HFF-Myc (cell line): ENCODE measurements at regions not wholly inside any gene's neighbourhood (a gene's known extent, or its start where the extent isn't known, plus 50 kb on each side); places are given as distances from the start of the nearest gene placed in this dataset.

ENCODE experiments used
- DNase-seq: peaks from one replicate; pipeline ENCODE4 v3.0.0-alpha.2; 2011; ENCODE audit warnings: low read depth; ENCODE audit errors: extremely low read depth
- H3K4me3 ChIP-seq: replicated peaks from 2 replicates; pipeline ENCODE4 v1.5.1; 2011; ENCODE audit warnings: low read depth, mild to moderate bottlenecking, control low read depth, low read length
- TF ChIP-seq, protein P1 (sequence below): IDR thresholded peaks from 2 replicates; pipeline ENCODE4 v1.5.1; 2012; ENCODE audit warnings: mild to moderate bottlenecking, low read depth, low read length, control low read depth; ENCODE audit errors: missing control alignments

DNA sequence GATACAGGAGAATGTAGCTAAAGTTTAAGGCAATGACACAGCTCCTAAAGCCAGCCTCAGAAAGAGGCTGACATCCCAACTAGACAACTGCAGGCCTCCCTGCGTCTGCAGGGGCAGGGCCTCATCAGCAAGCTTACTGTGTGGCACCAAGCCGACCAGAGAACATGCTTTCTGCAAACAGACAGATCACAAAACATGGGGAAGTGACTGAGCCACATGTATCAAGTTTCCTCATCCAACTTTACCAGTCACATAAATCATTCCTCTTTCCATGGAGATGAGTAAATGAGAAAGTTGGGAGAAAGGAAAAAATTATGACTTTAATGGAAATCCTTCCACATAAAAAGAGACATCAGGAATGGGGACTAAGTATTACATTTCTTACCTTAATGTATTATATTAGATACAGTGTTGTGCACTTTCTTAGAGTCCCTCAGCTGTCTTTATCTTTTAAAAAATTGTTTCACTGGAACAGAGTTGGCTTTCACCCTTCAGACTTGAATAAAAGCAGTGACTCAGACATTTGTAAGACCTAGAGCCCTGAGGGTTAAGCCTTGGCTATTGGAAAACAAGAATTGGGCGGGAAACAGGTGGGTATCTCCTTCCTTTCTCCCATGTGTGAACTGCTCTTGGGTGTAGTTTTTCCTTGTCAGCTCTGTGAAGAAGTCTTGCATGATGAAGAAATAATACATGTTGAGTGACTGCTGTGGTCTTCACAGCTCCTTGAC is 305.7 kb upstream of the SNX7 start:
- no peak overlapping the region for H3K4me3 ChIP-seq
- TF ChIP-seq, protein P1, sequence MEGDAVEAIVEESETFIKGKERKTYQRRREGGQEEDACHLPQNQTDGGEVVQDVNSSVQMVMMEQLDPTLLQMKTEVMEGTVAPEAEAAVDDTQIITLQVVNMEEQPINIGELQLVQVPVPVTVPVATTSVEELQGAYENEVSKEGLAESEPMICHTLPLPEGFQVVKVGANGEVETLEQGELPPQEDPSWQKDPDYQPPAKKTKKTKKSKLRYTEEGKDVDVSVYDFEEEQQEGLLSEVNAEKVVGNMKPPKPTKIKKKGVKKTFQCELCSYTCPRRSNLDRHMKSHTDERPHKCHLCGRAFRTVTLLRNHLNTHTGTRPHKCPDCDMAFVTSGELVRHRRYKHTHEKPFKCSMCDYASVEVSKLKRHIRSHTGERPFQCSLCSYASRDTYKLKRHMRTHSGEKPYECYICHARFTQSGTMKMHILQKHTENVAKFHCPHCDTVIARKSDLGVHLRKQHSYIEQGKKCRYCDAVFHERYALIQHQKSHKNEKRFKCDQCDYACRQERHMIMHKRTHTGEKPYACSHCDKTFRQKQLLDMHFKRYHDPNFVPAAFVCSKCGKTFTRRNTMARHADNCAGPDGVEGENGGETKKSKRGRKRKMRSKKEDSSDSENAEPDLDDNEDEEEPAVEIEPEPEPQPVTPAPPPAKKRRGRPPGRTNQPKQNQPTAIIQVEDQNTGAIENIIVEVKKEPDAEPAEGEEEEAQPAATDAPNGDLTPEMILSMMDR = no peak
- peak; percentile 27 for DNase-seq

DNA sequence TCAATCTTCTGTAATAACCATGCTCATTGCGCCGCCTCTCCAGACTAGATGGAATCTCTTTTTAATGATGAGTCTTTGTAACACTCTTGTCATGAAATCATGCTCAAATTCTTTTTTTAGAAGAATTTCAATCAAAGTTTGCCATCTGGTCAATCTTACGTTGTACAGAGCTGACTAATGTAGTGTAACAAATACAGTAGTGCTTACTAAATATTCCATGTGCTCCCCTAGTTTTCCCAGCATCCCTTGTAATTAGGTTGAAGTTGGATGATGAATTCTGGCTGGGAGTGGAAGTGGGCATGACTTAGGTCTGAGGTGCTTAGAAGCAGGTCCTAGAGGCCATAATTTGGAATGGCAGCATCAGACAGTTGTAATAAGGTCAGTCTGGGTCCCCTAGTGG is 309.1 kb upstream of the SNX7 start:
- TF ChIP-seq, protein P1 = no peak
- no peak overlapping the region for H3K4me3 ChIP-seq
- DNase-seq = no peak

DNA sequence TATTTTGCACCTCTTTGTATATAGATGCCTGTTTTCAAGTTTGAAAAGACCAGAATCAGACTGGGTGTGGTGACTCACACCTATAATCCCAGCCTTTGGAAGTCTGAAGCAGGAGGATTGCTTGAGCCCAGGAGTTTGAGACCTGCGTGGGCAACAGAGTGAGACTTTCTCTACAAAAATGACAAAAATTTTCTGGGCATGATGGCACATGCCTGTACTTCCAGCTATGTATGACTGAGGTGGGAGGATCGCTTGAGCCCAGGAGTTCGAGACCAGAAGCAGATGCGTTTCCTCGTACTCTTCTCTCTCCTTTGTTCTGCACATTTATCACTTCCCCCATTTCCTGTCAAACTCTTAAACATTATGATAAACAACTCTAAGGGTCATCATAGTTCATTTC is 310.0 kb upstream of the SNX7 start:
- H3K4me3 ChIP-seq = no peak overlapping the region
- no peak for DNase-seq

DNA sequence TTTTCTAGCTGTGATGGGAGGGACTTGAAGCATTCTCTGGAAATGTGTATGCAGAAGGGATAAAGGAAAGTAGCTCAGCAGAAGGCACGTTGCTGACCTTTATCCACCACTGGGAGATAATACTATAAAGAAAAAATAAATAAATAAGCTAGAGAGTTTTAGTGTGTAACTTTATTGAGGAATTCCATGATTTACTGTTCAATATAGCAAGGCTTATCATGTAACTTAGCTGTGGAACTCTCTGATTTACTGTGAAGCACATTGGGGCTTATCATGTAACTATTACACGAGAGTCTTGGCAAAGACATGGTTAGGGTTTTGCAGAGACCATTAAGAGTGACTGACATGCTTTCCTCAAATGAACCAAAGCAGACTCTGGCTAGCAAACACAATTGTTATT is 316.1 kb upstream of the SNX7 start:
- no peak overlapping the region for H3K4me3 ChIP-seq
- DNase-seq = no peak
- TF ChIP-seq, protein P1 = no peak

More for the DNA sequence above, 310.0 kb upstream of the SNX7 start:
- TF ChIP-seq, protein P1 = no peak

DNA sequence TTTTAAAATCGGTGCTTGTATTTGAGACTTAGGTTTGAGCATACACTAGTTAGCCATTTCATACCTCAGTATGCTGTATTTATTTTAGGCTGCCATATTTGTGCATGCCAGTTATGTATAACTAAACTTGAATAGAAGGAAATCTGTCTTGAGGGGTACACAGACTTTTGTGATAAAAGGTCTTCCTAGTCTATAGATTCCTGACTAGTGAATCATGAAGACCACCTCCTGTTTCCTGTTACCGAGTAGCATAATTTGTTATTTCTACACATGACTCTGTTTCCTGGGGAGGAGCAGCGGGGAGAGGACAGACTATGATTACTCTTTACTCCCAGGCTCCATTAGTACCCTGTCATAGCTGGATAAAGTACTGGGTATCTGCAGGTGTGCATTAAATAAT is 316.8 kb upstream of the SNX7 start:
- H3K4me3 ChIP-seq = no peak overlapping the region
- no peak for DNase-seq
- TF ChIP-seq, protein P1 = no peak

DNA sequence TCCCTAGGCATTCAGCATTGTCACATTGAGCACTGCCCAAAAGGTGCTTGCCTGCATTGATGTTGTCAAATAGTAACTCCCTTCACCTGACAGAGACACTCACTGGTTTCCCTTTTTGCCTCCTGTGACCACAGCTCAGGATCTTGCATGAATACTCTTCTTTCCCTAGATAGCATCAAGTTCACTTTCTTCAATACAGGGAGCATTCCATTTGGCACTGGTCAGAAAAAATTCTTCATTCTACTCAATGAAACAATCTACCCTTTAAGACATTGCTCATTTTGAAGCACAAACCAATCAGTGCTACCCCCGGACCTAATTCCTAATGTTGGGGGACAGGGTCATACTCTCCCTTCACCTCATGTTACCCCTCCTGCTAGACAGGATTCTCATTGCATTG is 319.0 kb upstream of the SNX7 start:
- no peak overlapping the region for H3K4me3 ChIP-seq
- no peak for DNase-seq
- TF ChIP-seq, protein P1 = no peak

DNA sequence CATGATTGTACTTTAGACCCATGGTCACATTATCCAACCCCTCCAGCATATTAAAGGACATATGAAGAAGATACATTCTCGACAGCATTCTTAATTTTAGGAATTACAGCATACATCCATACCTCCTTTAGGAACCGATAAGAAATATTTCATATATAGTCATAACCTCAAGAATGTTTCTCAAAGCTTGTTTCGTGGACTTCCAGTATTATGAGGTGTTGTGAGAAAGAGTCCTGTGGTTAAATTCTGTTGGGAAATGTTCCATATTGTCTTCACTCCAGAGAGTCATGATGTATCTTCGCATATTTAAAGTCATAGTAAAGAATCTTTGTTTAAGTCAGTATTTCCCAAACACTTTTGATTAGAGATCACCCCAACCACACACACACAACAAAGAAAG is 321.0 kb upstream of the SNX7 start:
- no peak overlapping the region for H3K4me3 ChIP-seq
- no peak for DNase-seq
- TF ChIP-seq, protein P1 = no peak
